Spleen (tissue), 7 donors: ENCODE measurements at regions not wholly inside any gene's neighbourhood (a gene's known extent, or its start where the extent isn't known, plus 50 kb on each side); places are given as distances from the start of the nearest gene placed in this dataset.

ENCODE experiments used
- CTCF ChIP-seq, 11 experiments: fragments of 200-600 bp in 7 of 11; fragments of 450-650 bp in 4 of 11; sonication (generic) in 4 of 11; IDR thresholded peaks in 8 of 11; conservative IDR thresholded peaks in 3 of 11; 1 replicate in 7 of 11; 2 replicates in 4 of 11; pipeline versions ENCODE4 v1.4.0 to v1.8.0; 2016 to 2021; ENCODE audit warnings: antibody characterized with exemption in 11 of 11, inconsistent platforms in 4 of 11, mild to moderate bottlenecking in 1 of 11
- POLR2A ChIP-seq, 3 donors: fragments of 450-650 bp; IDR thresholded peaks; one replicate each; pipeline ENCODE4 v1.5.1; 2017; ENCODE audit warnings: antibody characterized with exemption in 3 of 3, mild to moderate bottlenecking in 1 of 3
- donor health status: DM: no; HTN: no; CAD: no; lungs with moderate emphysema.
- donor health status: DM: no; HTN: no; CAD: no.
- donor health status: DM: no; HTN: no; CAD: no.

- TF ChIP-seq CTCF (IDR thresholded peaks at IDR 0.05 in 8 of 11, conservative IDR thresholded peaks at IDR 0.05 in 3 of 11) (no peak), POLR2A (IDR thresholded peaks at IDR 0.05) (no peak)
Observed at GRCh38 chr3:99134986-99135385, 233.5 kb upstream of the DCBLD2 start.
